ENCODE measurements at regions not wholly inside any gene's neighbourhood (a gene's known extent, or its start where the extent isn't known, plus 50 kb on each side); places are given as distances from the start of the nearest gene placed in this dataset.

DNA sequence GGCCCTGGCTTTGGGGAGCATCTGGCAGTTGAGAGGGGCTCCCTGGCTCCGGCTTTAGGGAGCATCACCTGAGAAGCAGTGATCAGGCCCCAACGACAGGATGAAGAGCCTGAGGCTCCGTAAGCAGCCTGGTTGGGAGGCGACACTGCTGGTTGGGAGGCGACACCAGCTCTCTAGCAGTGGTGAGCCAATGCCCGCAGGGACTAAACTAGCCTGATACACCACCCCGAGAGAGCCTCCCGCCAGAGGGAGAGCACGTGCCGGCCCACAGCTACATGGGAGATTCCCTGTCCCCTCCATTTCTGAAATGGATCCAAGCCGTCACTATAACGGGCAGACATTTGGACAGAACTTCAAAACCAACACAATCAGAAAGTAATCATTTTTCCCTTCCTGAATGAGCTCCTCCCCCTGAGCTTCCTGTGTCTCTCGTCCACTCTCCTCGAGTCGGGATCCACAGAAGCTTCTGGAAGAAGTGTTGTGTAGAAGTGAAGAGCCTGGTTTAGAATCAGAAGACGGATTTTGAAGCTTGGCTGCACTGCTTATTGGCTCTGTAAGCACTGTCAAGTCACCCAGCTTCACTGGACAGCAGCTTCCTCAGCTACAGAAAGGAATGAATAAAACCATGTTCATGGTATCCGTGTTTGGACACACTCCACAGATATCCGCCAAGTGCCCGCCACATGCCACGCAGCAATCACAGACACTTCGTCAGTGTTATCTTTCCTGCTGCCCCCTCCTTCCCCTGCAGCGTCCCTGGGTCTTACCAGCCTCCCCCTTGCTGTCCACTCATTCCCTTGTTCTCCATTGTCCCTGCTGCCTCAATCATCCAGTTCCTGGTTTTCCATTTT lies 199.6 kb downstream of the TTLL2 start:
- H3K36me3 Mint-ChIP-seq (ENCODE audit: unreplicated experiment): no peaks in the 10 kb centered on the region
- DNase-seq: no peak
- H3K27me3 Mint-ChIP-seq (ENCODE audit: unreplicated experiment): peaks cover 6% of the 10 kb centered on the region
- TF ChIP-seq, protein P1, sequence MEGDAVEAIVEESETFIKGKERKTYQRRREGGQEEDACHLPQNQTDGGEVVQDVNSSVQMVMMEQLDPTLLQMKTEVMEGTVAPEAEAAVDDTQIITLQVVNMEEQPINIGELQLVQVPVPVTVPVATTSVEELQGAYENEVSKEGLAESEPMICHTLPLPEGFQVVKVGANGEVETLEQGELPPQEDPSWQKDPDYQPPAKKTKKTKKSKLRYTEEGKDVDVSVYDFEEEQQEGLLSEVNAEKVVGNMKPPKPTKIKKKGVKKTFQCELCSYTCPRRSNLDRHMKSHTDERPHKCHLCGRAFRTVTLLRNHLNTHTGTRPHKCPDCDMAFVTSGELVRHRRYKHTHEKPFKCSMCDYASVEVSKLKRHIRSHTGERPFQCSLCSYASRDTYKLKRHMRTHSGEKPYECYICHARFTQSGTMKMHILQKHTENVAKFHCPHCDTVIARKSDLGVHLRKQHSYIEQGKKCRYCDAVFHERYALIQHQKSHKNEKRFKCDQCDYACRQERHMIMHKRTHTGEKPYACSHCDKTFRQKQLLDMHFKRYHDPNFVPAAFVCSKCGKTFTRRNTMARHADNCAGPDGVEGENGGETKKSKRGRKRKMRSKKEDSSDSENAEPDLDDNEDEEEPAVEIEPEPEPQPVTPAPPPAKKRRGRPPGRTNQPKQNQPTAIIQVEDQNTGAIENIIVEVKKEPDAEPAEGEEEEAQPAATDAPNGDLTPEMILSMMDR (IDR thresholded peaks at IDR 0.05; ENCODE audit: partially characterized antibody, unreplicated experiment): no peak
- peaks cover 24% of the 10 kb centered on the region for H3K4me1 Mint-ChIP-seq (ENCODE audit: low read depth, unreplicated experiment)
- no peak overlapping the region for H3K27ac Mint-ChIP-seq (ENCODE audit: unreplicated experiment)
- peaks cover 4% of the 10 kb centered on the region for H3K9me3 Mint-ChIP-seq (ENCODE audit: unreplicated experiment)
- H3K4me3 Mint-ChIP-seq (ENCODE audit: unreplicated experiment): no peak overlapping the region

DNA sequence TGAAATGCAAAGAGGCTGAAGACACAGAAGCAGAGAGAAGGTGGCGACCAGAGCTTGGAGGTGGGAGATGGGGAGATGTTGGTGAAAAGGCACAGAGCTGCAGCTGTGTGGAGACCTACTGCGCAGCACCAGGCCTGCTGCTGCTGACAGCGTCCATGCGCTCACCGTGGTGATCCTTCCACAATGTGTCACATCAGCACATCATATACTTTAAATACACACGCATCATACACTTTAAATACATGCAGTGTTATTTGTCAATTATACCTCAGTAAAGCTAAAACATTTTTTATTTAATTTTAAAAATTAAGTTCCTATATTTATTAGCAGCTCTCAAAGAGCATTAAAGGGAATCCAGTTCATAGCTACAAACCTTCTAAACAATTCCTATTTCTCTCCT lies 200.9 kb downstream of the TTLL2 start:
- H3K4me3 Mint-ChIP-seq (ENCODE audit: unreplicated experiment): no peak overlapping the region
- TF ChIP-seq, protein P1 (IDR thresholded peaks at IDR 0.05; ENCODE audit: partially characterized antibody, unreplicated experiment): no peak
- H3K36me3 Mint-ChIP-seq (ENCODE audit: unreplicated experiment): no peaks in the 10 kb centered on the region
- DNase-seq: no peak
- H3K9me3 Mint-ChIP-seq (ENCODE audit: unreplicated experiment): peaks cover 4% of the 10 kb centered on the region
- no peak overlapping the region for H3K27ac Mint-ChIP-seq (ENCODE audit: unreplicated experiment)
- peaks cover 29% of the 10 kb centered on the region for H3K4me1 Mint-ChIP-seq (ENCODE audit: low read depth, unreplicated experiment)
- peaks cover 9% of the 10 kb centered on the region for H3K27me3 Mint-ChIP-seq (ENCODE audit: unreplicated experiment)

DNA sequence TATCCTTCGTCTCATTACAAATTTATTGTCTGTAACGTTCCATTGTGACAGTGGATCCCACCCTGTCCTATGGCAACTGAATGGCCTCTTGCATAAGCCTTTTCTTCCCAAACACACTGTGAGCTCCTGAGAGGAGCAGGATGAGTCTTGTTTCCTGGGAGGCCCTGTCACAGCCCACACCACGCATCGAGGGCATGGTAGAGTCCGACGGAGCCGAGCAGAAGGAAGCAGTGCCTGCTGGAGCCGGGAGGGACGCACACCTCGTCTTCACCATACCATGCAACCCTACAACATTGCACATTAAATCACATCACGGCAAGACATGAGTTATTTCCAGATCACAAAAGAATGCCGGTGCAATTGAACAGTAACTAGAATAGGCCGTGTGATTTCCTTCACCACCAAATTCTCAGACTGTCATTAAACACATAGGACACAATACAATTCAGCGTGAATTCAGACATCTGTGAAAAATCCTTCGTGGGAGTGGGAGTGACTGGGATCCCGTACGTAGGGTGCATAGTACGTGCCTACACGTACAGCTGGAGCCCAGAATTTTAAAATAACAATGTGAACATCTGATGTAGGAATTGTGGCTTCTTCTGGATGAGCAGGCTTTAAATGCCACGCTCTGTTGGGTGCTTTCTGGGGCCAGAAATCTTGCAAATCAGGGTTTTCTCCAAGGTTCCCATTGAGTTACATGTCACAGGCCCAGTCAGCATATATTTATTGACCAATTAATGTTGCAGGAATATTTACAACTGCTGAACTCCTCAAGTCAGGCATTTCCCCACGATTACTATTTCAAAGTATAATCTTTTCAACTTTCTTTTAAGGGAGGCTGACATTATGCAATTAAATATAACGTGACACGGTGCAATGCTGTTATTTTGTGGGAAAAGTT lies 201.8 kb downstream of the TTLL2 start:
- no peak overlapping the region for H3K27ac Mint-ChIP-seq (ENCODE audit: unreplicated experiment)
- H3K27me3 Mint-ChIP-seq (ENCODE audit: unreplicated experiment): peaks cover 9% of the 10 kb centered on the region

DNA sequence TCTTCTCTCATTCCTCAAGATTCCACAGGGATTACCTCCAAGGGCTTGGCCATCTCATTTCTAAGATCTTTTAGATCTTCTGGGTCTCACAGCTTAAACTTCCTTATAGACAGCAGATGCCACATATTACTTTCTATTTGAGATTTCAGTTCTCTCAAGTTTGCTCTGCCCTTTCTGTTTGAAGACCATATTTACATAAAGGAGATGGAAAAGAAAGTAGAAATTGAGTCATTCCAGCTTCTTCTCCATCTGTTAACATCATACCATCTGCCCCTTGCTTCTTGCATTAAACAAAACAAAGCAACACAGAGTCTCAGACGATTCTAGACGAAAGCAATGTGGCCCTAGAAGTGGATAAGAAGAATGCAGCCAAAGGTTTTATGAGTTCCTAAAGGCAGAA lies 203.4 kb downstream of the TTLL2 start:
- no peaks in the 10 kb centered on the region for H3K36me3 Mint-ChIP-seq (ENCODE audit: unreplicated experiment)
- no peak for DNase-seq
- TF ChIP-seq, protein P1 (IDR thresholded peaks at IDR 0.05; ENCODE audit: partially characterized antibody, unreplicated experiment): no peak
- peaks cover 10% of the 10 kb centered on the region for H3K27me3 Mint-ChIP-seq (ENCODE audit: unreplicated experiment)
- H3K4me3 Mint-ChIP-seq (ENCODE audit: unreplicated experiment): no peak overlapping the region
- H3K4me1 Mint-ChIP-seq (ENCODE audit: low read depth, unreplicated experiment): peaks cover 48% of the 10 kb centered on the region
- peaks cover 13% of the 10 kb centered on the region for H3K9me3 Mint-ChIP-seq (ENCODE audit: unreplicated experiment)
- no peak overlapping the region for H3K27ac Mint-ChIP-seq (ENCODE audit: unreplicated experiment)

More for the DNA sequence above, 201.8 kb downstream of the TTLL2 start:
- Mint-ChIP-seq H3K4me3 (ENCODE audit: unreplicated experiment) (no peak overlapping the region), H3K36me3 (ENCODE audit: unreplicated experiment) (no peaks in the 10 kb centered on the region), H3K4me1 (ENCODE audit: low read depth, unreplicated experiment) (peaks cover 38% of the 10 kb centered on the region), H3K9me3 (ENCODE audit: unreplicated experiment) (peaks cover 5% of the 10 kb centered on the region)
- TF ChIP-seq, protein P1 (IDR thresholded peaks at IDR 0.05; ENCODE audit: partially characterized antibody, unreplicated experiment): no peak
- no peak for DNase-seq

All from glutamatergic neuron (in vitro differentiated cells).